GM12878 (cell line): ENCODE measurements at regions not wholly inside any gene's neighbourhood (a gene's known extent, or its start where the extent isn't known, plus 50 kb on each side); places are given as distances from the start of the nearest gene placed in this dataset.

Experiments used
- CBFB ChIP-seq: IDR thresholded peaks from 2 replicates; pipeline ENCODE4 v1.6.1; 2016; ENCODE audit warnings: antibody characterized with exemption, low read depth
- CHD4 ChIP-seq: fragments of 200-600 bp; sonication (generic); IDR thresholded peaks from 2 replicates; pipeline ENCODE4 v1.6.1; 2016; ENCODE audit warnings: mild to moderate bottlenecking
- CREB1 ChIP-seq: IDR thresholded peaks from 2 replicates; pipeline ENCODE4 v1.6.1; 2012; ENCODE audit warnings: low read depth, mild to moderate bottlenecking, inconsistent platforms
- CREM ChIP-seq: IDR thresholded peaks from 2 replicates; pipeline ENCODE4 v1.6.1; 2014; ENCODE audit warnings: antibody characterized with exemption, low read depth
- EP300 ChIP-seq, 2 experiments: fragments of 150-350 bp in 1 of 2; IDR thresholded peaks; 2 replicates each; pipeline ENCODE4 v1.6.1; 2011 to 2012; ENCODE audit warnings: low read depth in 2 of 2, low read length in 2 of 2, borderline replicate concordance in 1 of 2, improper control_type of control experiment in 1 of 2, inconsistent platforms in 1 of 2; ENCODE audit not compliant: control insufficient read depth in 1 of 2
- JUND ChIP-seq: IDR thresholded peaks from 2 replicates; pipeline ENCODE4 v1.6.1; 2012; ENCODE audit warnings: low read depth, mild to moderate bottlenecking, low read length, improper control_type of control experiment, moderate library complexity
- MEF2A ChIP-seq: IDR thresholded peaks from 2 replicates; pipeline ENCODE4 v1.6.1; 2011; ENCODE audit warnings: low read depth, mild to moderate bottlenecking, low read length, moderate library complexity; ENCODE audit not compliant: insufficient read depth
- MEF2B ChIP-seq: fragments of 450-650 bp; IDR thresholded peaks from 2 replicates; pipeline ENCODE4 v1.6.1; 2018; ENCODE audit warnings: mild to moderate bottlenecking, moderate library complexity; ENCODE audit not compliant: partially characterized antibody, poor library complexity, severe bottlenecking
- MLLT1 ChIP-seq: fragments of 450-650 bp; IDR thresholded peaks from 2 replicates; pipeline ENCODE4 v1.6.1; 2016; ENCODE audit warnings: mild to moderate bottlenecking
- NFYB ChIP-seq: IDR thresholded peaks from 2 replicates; pipeline ENCODE4 v1.6.1; 2011; ENCODE audit warnings: low read depth, mild to moderate bottlenecking, low read length, improper control_type of control experiment, moderate library complexity; ENCODE audit not compliant: insufficient read depth
- NR2C2 ChIP-seq: IDR thresholded peaks from 2 replicates; pipeline ENCODE4 v1.6.1; 2011; ENCODE audit warnings: borderline replicate concordance, low read depth; ENCODE audit not compliant: control insufficient read depth, insufficient read length
- NRF1 ChIP-seq: conservative IDR thresholded peaks from 2 replicates; pipeline ENCODE4 v1.6.1; 2011; ENCODE audit warnings: mild to moderate bottlenecking, low read depth, low read length, improper control_type of control experiment
- SMAD5 ChIP-seq: IDR thresholded peaks from 2 replicates; pipeline ENCODE4 v1.6.1; 2016; ENCODE audit warnings: antibody characterized with exemption, low read depth
- TCF12 ChIP-seq: IDR thresholded peaks from 2 replicates; pipeline ENCODE4 v1.6.1; 2011; ENCODE audit warnings: low read depth, mild to moderate bottlenecking, low read length
- USF2 ChIP-seq: IDR thresholded peaks from 2 replicates; pipeline ENCODE4 v1.6.1; 2011; ENCODE audit warnings: low read depth, low read length, improper control_type of control experiment, borderline replicate concordance
- ZNF24 ChIP-seq: fragments of 450-650 bp; IDR thresholded peaks from 2 replicates; pipeline ENCODE4 v1.6.1; 2017; ENCODE audit warnings: antibody characterized with exemption, mild to moderate bottlenecking
- ZNF384 ChIP-seq: IDR thresholded peaks from 2 replicates; pipeline ENCODE4 v1.6.1; 2012; ENCODE audit warnings: low read depth, mild to moderate bottlenecking, low read length, improper control_type of control experiment, borderline replicate concordance
- TF ChIP-seq, protein P1 (sequence below): fragments of 450-650 bp; IDR thresholded peaks from 2 replicates; pipeline ENCODE4 v1.6.1; 2018; ENCODE audit warnings: borderline replicate concordance, mild to moderate bottlenecking; ENCODE audit not compliant: partially characterized antibody
- TF ChIP-seq, protein P2 (sequence below): fragments of 450-650 bp; IDR thresholded peaks from 2 replicates; pipeline ENCODE4 v1.6.1; 2017; ENCODE audit warnings: mild to moderate bottlenecking, moderate library complexity

DNA sequence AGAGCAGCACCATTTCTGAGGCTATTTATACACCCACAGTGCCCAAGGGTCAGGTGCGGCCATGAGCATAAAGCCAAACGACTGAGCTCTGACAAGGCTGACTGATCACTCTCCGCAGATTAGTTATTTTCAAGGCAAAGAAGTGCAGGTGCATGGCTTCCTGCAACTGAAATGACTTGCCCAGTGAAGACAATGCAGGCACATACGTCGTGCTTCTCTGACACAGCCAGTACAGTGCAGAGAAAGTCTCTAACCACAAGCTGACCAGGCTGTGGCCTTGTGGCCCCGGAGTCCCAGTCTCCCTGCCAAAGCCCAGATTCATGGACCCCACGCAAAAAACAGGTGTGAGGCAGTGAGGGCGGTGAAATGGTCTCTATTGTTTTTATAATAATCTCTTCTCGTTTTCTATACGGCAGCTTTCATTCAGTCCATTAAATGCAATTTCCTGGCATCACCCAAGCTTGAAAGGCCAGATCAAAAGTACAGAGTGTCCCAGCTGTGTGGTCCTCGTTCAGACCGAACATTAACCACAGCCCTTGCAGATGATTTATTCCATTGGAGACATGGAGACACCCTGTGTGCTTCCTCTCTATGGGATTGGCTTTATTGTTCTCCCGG is 447.0 kb upstream of the ID2 start (continued):
- TF ChIP-seq NFYB, result no peak
- peak; percentile 95 for TF ChIP-seq CBFB
- TF ChIP-seq ZNF384, result no peak
- no peak for TF ChIP-seq USF2
- TF ChIP-seq, protein P1, sequence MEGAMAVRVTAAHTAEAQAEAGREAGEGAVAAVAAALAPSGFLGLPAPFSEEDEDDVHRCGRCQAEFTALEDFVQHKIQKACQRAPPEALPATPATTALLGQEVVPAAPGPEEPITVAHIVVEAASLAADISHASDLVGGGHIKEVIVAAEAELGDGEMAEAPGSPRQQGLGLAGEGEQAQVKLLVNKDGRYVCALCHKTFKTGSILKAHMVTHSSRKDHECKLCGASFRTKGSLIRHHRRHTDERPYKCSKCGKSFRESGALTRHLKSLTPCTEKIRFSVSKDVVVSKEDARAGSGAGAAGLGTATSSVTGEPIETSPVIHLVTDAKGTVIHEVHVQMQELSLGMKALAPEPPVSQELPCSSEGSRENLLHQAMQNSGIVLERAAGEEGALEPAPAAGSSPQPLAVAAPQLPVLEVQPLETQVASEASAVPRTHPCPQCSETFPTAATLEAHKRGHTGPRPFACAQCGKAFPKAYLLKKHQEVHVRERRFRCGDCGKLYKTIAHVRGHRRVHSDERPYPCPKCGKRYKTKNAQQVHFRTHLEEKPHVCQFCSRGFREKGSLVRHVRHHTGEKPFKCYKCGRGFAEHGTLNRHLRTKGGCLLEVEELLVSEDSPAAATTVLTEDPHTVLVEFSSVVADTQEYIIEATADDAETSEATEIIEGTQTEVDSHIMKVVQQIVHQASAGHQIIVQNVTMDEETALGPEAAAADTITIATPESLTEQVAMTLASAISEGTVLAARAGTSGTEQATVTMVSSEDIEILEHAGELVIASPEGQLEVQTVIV, result no peak
- peak; percentile 86 for TF ChIP-seq MEF2A
- peak; percentile 78 to 84 for TF ChIP-seq EP300 (IDR thresholded peaks at IDR 0.05; ENCODE audit: borderline replicate concordance in 1 of 2, control insufficient read depth in 1 of 2, low read depth in 2 of 2, low read length in 2 of 2)
- TF ChIP-seq CHD4, result no peak
- TF ChIP-seq TCF12, result peak; percentile 98
- TF ChIP-seq CREB1, result peak; percentile 67; the same call in 1 of the 2 replicates
- peak; percentile 89 for TF ChIP-seq JUND
- TF ChIP-seq CREM, result peak; percentile 90
- TF ChIP-seq NRF1, result no peak
- no peak; the same call in 1 of the 2 replicates for TF ChIP-seq ZNF24
- no peak for TF ChIP-seq NR2C2
- no peak for TF ChIP-seq SMAD5
- TF ChIP-seq MLLT1, result peak; percentile 85
- peak; percentile 77 for TF ChIP-seq MEF2B
- TF ChIP-seq, protein P2, sequence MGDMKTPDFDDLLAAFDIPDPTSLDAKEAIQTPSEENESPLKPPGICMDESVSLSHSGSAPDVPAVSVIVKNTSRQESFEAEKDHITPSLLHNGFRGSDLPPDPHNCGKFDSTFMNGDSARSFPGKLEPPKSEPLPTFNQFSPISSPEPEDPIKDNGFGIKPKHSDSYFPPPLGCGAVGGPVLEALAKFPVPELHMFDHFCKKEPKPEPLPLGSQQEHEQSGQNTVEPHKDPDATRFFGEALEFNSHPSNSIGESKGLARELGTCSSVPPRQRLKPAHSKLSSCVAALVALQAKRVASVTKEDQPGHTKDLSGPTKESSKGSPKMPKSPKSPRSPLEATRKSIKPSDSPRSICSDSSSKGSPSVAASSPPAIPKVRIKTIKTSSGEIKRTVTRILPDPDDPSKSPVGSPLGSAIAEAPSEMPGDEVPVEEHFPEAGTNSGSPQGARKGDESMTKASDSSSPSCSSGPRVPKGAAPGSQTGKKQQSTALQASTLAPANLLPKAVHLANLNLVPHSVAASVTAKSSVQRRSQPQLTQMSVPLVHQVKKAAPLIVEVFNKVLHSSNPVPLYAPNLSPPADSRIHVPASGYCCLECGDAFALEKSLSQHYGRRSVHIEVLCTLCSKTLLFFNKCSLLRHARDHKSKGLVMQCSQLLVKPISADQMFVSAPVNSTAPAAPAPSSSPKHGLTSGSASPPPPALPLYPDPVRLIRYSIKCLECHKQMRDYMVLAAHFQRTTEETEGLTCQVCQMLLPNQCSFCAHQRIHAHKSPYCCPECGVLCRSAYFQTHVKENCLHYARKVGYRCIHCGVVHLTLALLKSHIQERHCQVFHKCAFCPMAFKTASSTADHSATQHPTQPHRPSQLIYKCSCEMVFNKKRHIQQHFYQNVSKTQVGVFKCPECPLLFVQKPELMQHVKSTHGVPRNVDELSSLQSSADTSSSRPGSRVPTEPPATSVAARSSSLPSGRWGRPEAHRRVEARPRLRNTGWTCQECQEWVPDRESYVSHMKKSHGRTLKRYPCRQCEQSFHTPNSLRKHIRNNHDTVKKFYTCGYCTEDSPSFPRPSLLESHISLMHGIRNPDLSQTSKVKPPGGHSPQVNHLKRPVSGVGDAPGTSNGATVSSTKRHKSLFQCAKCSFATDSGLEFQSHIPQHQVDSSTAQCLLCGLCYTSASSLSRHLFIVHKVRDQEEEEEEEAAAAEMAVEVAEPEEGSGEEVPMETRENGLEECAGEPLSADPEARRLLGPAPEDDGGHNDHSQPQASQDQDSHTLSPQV, result no peak
